HG03378 (cell line): ENCODE measurements at regions not wholly inside any gene's neighbourhood (a gene's known extent, or its start where the extent isn't known, plus 50 kb on each side); places are given as distances from the start of the nearest gene placed in this dataset.
"Not testable (repeated sequence)": the region's sequence is repeated elsewhere in the genome, so short reads cannot be mapped to it uniquely, and the experiment has no call there.

ENCODE experiments used
- ATAC-seq: cut with Tn5 transposase; IDR thresholded peaks from one replicate; pipeline ENCODE4 v1.9.1; 2021; ENCODE audit warnings: mild to moderate bottlenecking, moderate library complexity; ENCODE audit not compliant: unreplicated experiment

DNA sequence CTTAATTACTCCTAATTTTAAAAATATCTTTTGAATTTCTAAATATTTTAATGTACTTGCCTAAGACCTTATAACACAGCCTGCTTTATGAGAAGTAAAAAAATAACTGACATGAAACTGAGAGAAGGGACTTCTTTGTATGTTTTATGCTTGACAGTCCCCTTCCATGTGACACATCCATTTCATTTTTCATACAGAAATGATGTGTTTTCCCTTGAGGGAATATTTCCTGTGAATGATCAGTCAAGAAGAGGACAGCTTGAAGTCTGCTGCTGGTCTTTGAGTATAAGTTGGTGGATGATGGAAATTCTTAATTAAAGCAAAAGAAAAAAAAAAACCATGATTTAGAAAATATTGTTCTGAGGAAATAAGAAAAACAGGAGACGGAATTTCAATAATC is 230.4 kb upstream of the KLHL1 start:
- ATAC-seq: no peak

DNA sequence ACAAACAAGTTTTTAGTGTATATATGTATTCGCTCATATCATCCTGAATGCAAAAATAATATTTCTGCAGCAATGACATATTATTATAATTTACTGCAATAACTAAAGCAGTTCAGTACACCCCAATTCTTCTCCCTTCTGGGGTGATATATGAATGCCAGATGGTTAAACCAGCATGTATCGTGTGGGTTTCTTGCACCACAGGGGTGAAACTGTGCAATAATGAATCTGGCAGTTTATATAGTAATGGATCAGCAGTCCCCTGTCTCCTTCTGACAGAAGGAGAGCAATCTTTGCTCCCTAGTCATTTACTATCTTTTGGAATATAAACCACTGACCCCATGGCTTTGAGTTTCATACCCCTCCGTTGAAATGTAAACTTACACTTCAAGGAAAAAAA is 228.6 kb upstream of the KLHL1 start:
- ATAC-seq: no peak

DNA sequence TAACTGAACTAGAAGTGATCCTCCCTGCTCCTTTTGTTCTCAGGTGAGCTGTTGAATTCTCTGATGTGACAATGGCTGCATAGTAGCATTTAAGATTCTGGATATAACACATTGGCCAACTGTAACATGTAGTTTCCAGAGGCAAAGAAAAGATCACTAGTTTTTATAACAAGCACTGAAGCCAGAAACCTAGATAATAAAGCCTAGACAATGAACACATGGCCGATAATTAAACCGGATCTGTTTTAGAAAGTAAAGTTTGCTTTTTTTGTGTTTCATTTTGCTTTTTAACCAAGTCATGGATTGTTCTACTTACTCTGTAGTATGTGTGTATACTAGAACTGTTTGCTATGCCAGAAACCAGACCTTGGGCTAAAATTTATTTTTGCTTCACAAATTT is 225.5 kb upstream of the KLHL1 start:
- ATAC-seq: no peak

DNA sequence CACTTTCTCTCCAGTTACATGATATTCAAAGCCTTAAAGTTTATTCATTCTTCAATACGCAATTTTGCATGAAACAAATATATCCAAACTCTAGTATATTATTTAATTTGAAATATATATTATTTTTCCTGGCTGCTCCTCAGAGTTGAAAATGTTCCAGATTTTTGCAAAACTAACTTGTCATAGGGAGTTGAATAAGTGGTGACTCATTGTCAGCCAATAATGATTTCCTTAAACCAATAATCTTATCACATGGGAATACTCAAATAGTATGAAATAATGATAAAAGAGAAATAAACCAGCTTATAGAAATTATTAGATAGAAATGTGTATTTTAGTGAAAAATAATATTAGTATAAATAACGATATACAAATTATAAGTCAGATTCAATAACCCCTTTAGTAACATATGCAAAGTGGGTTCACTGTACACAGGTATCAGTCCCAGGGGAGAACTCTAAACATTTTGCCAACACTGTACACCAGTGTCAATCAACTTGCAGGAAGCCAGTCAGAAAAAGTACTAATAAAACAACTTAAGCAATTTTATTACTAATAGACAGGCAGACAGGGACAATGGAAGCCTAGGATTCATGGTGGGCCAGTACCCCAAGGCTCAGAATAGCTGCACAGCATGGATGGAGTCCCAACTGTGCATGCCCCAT is 222.6 kb upstream of the KLHL1 start:
- no peak for ATAC-seq

DNA sequence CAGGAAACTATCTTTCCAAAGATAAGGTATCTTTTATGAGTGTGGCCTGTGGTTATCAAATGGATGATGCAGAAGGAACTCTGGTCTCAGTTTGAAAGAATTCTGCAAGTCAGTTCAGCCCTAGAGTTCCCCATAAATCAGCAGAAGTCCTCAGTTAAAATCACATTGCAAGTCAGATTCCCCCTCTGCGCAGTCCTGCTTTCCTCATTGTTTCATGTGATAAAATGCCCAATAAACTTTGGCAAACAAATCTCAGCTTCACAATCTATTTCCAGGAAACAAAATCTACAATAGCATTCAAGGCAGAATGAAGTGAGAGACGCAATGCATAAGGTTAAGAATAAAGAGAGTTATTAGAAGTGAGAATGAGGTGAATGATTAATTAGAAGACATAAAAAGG is 216.3 kb upstream of the KLHL1 start:
- no peak for ATAC-seq

DNA sequence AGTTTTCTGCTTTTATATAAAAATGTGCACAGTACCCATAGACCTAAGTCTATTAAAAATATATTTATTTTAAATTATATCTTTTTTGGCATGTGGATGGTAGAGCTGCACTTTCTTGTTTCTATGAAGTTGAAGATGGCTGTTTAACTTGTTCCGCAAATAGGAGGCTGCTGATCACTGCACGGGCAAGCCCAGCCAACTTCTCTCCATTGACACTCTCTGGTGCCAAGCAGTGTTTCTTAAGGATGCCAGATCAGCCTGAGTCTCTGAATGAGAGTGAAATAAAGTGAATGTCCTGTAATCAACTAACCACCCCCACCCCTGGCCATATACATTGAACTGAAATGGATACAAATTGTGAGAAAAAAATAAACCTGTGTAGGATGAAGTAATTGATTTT is 202.9 kb upstream of the KLHL1 start:
- no peak for ATAC-seq

DNA sequence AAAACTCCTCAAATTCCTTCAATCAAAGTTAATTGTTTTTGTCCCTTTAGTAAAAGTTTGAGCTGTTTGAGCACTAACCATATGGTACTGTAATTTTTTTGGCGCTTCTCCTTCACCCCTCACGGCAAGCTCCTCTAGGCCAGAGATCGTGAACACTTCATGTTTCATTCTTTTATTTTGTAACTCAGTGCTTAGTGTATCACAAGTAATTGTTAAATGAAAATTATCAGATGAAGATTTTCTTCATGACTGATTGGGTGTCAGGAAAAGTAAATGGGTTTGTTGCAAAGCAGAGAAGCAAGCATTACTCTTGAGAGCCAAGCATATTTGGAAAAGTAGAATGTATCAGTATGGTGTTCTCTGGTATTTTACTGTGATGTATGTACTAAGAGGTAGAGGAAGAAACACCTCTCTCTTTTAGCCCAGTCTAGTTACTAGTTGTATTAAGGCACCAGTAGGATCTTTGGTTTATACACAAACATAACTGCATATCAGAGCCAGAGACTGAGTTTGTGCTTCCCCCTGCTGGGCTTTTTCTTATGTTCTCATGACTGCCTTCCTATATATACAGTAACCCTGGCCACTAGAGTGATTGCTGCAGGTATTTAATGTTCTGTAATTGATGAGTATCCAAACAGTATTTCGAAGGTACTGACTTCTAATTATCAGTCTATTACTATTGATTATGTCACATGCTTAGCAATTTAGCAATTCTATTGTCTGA is 202.3 kb upstream of the KLHL1 start:
- ATAC-seq: no peak

DNA sequence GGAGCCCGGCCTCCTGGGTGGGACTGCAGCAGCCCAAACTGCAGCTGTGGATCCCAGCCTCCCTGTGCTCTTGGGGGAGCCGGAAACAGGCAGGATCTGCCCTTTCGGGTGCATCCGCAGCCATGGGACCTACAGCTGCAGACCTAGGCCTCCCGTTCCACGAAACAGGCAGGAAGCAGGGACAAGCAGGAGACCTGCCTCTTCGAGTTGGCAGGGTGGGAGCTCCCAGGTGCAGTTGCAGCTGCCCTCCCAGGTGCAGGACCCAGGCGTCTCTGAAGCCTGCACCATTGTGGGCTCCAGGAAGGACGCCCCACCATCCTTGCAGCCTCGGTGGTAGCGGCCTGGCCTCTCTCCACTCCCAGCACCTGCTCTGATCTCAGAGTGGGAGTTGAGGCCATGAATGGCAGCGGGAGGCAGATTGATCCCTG is 189.0 kb upstream of the KLHL1 start:
- ATAC-seq: no peak

DNA sequence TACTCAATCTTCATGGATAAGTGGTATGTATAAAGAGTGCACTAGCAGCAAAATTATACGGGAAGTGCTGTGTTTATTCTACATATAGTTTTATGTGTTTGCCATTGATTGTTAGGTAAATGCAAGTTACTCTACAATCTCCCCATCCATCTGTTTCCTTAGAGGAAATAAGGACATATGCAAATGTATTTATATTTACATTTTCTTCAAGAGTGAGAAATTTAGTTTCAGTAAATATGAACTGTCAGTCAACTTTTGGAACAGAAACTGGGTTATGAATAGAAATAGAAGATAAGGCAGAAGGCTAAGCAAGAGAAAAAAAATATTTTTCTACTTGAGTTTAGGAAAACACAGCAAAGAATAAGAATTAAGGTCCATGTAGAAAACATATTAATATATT is 176.1 kb upstream of the KLHL1 start:
- no peak for ATAC-seq

DNA sequence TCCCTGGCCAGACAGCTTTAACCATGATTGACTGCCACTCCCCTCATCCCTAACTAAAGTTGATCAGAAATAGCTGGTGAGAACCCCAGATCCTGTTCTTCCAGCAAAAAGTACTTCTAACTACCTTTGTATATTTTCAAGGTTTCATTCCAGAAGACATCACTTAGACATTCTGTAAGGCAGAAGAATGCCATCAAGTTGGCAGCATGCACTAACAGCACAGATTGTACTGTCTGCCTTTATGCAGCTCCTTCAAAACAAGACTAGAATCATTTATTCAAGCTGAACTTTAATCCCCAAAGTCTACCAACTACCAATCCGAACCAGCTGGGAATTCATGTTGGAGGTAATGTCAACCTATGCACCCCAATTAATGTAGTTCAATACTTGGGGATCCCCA is 167.6 kb upstream of the KLHL1 start:
- no peak for ATAC-seq

DNA sequence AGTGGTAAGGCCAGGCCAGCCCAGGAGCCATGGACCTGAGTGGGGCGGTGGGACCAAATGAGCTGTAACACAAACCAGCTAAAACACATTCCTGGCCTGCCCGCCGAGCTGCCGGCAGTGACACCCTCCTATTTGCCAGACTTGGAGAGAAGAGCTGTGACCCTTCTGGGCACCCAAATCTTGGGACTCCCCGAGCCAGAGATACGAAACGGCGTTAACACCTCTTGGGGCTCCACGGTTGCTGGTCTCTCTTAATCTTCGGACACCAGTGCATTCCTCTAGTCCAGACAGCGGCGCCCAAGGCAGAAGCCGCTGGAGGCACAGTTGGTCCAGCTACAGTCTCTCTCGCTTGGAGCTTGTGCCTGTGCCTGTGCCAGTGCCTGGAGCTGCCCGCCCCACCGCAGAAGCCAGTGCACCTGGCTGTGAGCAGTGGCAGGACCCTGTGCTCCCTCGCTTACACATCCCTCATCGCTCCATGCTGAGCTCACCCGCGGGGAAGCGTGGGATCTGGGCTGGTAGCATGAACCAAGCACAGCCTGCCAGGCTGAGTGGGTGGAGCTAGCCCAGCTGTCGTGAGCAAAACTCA is 147.2 kb upstream of the KLHL1 start:
- no peak for ATAC-seq

DNA sequence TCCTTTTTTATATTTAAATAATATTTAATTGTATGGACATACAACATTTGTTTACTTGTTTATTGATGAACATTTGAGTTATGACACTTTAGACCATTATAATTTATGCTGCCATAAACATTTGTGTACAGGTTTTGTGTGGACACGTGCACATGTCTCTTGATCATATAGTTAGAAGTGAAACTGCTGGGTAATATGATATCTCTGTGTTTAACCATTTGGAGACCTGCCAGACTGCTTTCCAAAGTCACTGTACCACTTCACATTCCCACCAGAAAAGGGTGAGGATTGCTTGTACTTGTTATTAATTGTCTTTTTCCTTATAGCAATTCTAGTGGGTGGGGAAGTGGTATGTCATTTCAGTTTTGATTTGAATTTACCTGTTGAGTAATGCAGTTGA is 145.6 kb upstream of the KLHL1 start:
- ATAC-seq: no peak

DNA sequence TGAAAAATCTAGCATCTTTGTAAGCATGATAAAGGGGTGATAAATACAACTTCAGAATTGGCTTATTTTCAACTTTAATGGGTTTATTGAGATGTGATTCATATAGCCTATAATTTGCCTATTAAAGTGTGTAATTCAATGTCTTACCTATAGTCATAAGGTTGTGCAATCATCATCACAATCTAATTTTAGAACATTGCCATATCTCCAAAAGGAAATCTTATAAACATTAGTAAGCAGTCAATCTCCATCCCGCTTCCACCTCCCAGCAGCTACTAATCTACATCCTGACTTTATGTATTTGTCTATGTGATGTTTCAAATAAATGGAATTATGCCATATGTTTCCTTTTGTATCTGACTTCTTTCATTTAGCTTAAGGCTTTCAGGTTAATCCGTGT is 145.2 kb upstream of the KLHL1 start:
- ATAC-seq: no peak

DNA sequence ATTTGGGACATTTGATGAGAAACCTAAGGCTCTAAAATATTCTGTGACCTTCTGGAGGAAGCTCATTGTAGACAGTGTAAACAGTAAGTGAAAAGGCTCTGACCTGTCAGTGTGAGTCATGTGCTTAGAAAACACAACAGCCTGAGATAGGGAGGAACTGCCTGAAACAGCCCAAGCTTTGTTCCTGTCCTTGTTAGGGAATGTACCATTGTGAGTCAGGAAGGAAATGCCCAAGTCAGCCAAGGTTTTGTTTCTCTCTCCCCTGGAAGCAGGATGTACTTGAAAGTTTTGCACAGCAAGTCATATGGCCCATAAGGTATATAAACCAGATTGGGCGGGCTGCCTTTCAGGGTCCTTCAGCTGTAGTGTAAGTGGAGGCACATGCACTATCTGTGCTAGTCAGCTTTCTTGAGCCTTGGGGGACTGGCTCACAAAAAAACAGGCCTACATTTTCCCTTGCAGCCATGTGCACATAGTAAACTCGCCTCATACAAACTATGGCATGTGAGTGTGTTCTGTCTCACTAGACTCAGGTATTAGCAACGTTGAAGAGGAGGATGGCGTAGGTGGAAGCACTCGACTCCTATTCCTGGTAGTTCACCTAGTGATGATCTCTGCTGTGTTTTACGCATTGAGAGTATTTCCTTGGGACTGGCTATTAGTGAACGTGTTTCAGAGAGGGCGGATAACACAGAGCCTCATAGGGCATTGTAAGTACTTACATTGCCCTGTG is 141.2 kb upstream of the KLHL1 start:
- no peak for ATAC-seq

DNA sequence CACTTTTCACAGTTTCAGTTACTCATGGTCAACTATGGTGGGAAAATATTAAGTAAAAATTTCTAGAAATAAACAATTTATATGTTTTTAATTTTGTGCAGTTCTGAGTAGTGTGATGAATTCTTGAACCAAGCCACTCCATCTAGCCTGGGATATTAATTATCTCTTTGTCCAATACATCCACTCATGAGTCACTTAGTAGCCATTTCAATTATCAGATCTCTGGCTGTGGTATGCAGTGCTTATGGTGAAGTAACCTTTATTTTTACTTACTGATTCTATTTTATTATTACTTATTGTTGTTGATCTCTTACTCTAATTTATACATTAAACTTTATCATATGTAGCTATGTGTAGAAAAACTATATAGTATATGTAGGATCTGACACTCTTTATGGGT is 128.9 kb upstream of the KLHL1 start:
- no peak for ATAC-seq

DNA sequence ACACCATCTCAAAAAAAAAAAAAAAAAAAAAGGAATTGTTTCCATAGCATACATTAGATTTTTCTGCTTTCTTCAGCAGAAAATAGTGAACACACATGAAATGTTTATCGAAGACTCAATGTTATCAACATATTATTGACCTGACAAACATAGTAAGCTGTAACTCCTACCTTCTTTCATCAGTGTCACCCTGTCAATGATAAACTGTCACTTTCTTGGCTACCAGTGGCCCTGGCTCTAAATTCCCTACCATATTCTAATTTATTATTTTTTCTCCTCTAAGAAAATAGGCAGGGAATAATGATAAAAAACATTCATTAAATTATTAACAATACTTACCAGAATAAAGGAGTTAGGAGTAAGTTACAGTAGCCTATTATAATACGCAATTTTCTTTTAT is 127.3 kb upstream of the KLHL1 start:
- ATAC-seq: no peak

DNA sequence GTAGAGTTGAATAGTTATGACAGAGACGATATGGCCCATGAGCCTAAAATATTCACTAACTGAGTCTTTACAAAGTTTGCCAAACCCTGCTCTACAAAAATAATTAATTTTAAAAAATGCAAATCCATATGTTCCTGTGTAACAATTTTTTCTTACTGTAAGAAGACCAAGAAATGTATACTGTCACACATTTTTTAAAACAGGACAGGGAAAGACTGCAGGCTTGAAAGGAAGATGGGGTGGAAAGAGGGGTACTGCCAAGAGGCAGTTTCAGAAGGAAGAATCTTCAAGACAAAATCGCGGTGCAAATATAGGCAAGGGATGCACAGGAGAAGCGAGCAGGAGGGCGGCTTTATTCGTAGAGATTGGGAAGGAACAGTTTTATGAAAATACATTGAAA is 115.7 kb upstream of the KLHL1 start:
- ATAC-seq: no peak

DNA sequence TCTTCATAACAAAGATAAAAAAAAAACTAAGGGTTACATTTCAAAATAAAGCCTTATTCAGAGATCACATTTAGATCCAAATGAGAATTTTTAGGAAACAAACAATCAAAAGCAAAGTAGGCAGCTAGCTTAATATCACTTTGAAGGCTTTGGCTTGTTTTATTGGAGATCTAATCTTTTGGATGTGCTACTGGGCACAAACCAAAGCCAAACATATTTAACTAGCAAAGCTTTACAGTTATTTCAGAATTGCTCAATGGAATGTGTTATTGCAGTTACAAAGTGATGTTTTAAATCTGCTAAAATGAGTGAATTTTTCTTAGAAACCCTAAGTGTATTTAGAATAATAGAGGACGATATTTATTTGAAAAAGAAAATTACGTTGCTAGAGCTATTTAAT is 114.7 kb upstream of the KLHL1 start:
- ATAC-seq: no peak

DNA sequence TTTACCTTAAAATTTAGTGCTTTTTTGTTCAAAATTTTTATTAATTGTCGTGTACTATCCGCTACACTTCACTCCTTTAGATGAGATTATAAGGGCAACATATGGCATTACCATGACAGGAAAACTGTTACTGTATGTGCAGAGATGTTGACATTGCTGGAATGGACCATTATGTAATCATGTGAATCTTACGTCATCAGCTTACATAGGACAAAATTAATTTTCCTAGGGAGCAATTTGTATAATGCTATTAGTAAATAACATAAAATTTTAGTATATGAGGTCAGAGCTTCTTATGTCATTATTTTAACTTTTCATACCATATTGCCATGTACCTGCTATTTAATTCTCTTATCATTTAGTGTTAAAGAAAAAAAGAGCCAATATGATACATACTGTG is 110.4 kb upstream of the KLHL1 start:
- no peak for ATAC-seq

DNA sequence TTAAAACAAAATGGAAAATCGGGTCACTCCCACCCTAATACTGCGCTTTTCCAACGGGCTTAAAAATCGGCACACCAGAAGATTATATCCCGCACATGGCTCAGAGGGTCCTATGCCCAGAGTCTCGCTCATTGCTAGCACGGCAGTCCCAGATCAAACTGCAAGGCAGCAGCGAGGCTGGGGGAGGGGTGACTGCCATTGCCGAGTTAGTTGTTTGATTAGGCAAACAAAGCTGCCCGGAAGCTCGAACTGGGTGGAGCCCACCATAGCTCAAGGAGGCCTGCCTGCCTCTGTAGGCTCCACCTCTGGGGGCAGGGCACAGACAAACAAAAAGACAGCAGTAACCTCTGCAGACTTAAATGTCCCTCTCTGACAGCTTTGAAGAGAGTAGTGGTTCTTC is 100.7 kb upstream of the KLHL1 start:
- ATAC-seq: not testable (repeated sequence)

DNA sequence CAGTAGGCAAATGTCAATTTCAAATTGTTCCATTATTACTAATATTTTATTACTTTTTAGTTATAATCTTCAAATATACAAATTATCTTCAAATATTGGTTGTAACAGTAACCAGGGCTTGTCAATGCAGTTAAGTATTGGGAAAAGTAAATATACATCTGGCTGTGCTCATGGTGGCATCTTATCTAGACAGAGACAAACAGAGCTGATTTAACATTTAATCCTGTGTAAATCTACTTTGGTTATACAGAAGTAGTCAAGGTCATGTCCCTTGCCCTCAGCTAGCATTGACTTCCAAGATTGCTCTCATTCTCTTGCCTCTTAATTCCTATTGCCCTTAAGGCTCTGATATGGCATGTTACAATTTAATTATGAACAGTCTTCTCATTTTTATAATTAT is 98.4 kb upstream of the KLHL1 start:
- no peak for ATAC-seq
